A673 (cell line): ENCODE measurements at regions not wholly inside any gene's neighbourhood (a gene's known extent, or its start where the extent isn't known, plus 50 kb on each side); places are given as distances from the start of the nearest gene placed in this dataset.

ENCODE experiments used
- BruUV-seq: library from RNA; stranded (reverse); fragments of 400-500 nt; replicated peaks from 2 replicates; lab custom pipeline; 2021; lab: Mats Ljungman, UMichigan
- CTCF ChIA-PET: fragments of 300-600 bp; sonication (Branson Sonifier 250); formaldehyde crosslinking; loops from one replicate; lab custom pipeline; 2022; ENCODE audit warnings: antibody characterized with exemption; lab: Charles Lee
- POLR2A ChIA-PET: fragments of 300-600 bp; sonication (Branson Sonifier 250); formaldehyde crosslinking; loops from one replicate; lab custom pipeline; 2022; ENCODE audit warnings: antibody characterized with exemption; ENCODE audit not compliant: low non-redundant PET; lab: Charles Lee
- DNase-seq: peaks from one replicate; pipeline ENCODE4 v3.0.0-alpha.2; 2015; ENCODE audit warnings: low spot score
- H3K27ac ChIP-seq: fragments of 200-600 bp; sonication (generic); 2 replicates; pipeline ENCODE4 v1.5.1; 2016; ENCODE audit warnings: mixed run types, low read depth, mild to moderate bottlenecking, mixed read lengths, antibody characterized with exemption, low read length; ENCODE audit not compliant: poor library complexity, severe bottlenecking
- H3K27me3 ChIP-seq: fragments of 200-600 bp; sonication (generic); replicated peaks from 2 replicates; pipeline ENCODE4 v1.6.1; 2017; ENCODE audit warnings: mixed run types, low read depth, mild to moderate bottlenecking, mixed read lengths, antibody characterized with exemption, low read length; ENCODE audit not compliant: insufficient read depth, poor library complexity
- H3K36me3 ChIP-seq: fragments of 200-600 bp; sonication (generic); 2 replicates; pipeline ENCODE4 v1.6.1; 2016; ENCODE audit warnings: mixed run types, mild to moderate bottlenecking, mixed read lengths, antibody characterized with exemption, low read length; ENCODE audit not compliant: insufficient read depth, poor library complexity, severe bottlenecking
- H3K4me1 ChIP-seq: fragments of 200-600 bp; sonication (generic); 2 replicates; pipeline ENCODE4 v1.6.1; 2017; ENCODE audit warnings: mixed run types, mild to moderate bottlenecking, mixed read lengths, antibody characterized with exemption, low read length; ENCODE audit not compliant: insufficient read depth, poor library complexity, severe bottlenecking
- H3K4me3 ChIP-seq: fragments of 200-600 bp; sonication (generic); 2 replicates; pipeline ENCODE4 v1.5.1; 2016; ENCODE audit warnings: low read depth, mixed run types, mild to moderate bottlenecking, mixed read lengths, low read length; ENCODE audit not compliant: poor library complexity, severe bottlenecking
- H3K9me3 ChIP-seq: fragments of 200-600 bp; sonication (generic); 2 replicates; pipeline ENCODE4 v1.6.1; 2016; ENCODE audit warnings: mixed run types, low read depth, mild to moderate bottlenecking, mixed read lengths, antibody characterized with exemption, low read length; ENCODE audit not compliant: poor library complexity, severe bottlenecking
- CTCF ChIP-seq: fragments of 300-800, 200-600 bp; sonication (generic); conservative IDR thresholded peaks from 2 replicates; pipeline ENCODE4 v1.5.1; 2017; ENCODE audit warnings: low read depth, mild to moderate bottlenecking, antibody characterized with exemption, low read length, moderate library complexity, mixed read lengths
- EZH2 ChIP-seq: fragments of 200-600 bp; sonication (generic); IDR thresholded peaks from 2 replicates; pipeline ENCODE4 v1.6.1; 2017; ENCODE audit warnings: borderline replicate concordance, low read depth, mild to moderate bottlenecking, mixed read lengths, antibody characterized with exemption, low read length; ENCODE audit not compliant: poor library complexity, severe bottlenecking
- intact Hi-C: fragments of 100-400 bp; cut with micrococcal nuclease; formaldehyde crosslinking; loops from one replicate; pipeline ENCODE4 v1.10.0; 2022; ENCODE audit not compliant: unreplicated experiment

GRCh38 chr6:88368071-88368787 lies 202.1 kb upstream of the CNR1 start:
- CTCF ChIA-PET, result no interaction called here
- no peak for TF ChIP-seq CTCF
- TF ChIP-seq EZH2, result no peak
- POLR2A ChIA-PET, result no interaction called here
- no peak for DNase-seq
- Histone ChIP-seq H3K27ac (no peak overlapping the region), H3K9me3 (no peaks in the 10 kb centered on the region), H3K27me3 (peaks cover 8% of the 10 kb centered on the region), H3K36me3 (no peaks in the 10 kb centered on the region), H3K4me3 (no peak overlapping the region), H3K4me1 (no peaks in the 10 kb centered on the region)
- intact Hi-C loops, result no loop called here
- BruUV-seq, result no TSS peak

DNA sequence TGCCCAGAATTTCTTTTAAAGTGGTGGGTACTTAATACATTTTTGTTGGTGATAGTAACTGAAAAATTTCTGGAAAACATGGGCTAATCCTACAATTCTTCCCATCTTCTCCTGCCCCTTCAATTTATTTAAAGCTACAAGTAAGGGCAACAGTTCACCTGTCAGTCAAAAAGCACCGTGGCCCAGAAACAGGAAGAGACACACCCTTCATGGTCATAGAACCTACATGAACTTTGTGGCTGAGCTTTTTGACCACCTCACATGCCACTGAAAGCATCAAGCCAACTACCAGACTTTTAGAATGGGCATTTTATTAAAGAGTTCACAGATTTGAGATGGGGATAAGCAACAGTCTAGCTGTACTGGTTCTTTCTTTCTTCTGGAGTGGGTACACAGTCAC lies 201.1 kb upstream of the CNR1 start:
- no peaks in the 10 kb centered on the region for H3K9me3 ChIP-seq
- H3K36me3 ChIP-seq, result no peaks in the 10 kb centered on the region
- DNase-seq, result no peak
- H3K27me3 ChIP-seq, result peaks cover 11% of the 10 kb centered on the region
- intact Hi-C loops, result no loop called here
- no peaks in the 10 kb centered on the region for H3K4me1 ChIP-seq
- CTCF ChIA-PET, result no interaction called here
- no peak overlapping the region for H3K4me3 ChIP-seq
- TF ChIP-seq CTCF (no peak), EZH2 (no peak)
- POLR2A ChIA-PET, result no interaction called here
- H3K27ac ChIP-seq, result no peak overlapping the region
- no TSS peak for BruUV-seq

DNA sequence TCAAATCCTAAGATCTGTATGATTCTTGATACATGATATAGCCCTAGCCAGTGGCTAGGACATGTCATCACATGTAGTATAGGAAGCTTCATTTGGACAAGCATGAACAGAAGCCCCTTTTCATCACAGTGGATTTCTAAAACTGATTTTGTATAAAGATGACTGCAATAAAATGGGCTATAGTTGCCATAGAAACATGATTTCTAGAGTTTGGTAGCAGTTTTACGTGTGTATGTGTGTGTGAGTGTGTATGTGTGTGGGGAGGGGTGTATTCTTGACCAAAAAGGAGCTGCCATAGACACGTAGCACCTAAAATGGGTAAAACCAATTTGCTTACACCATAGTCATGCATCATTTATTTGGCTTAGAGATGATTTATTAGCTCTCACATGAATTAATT lies 200.5 kb upstream of the CNR1 start:
- Histone ChIP-seq H3K4me3 (no peak overlapping the region), H3K4me1 (no peaks in the 10 kb centered on the region), H3K27me3 (peaks cover 11% of the 10 kb centered on the region), H3K36me3 (no peaks in the 10 kb centered on the region), H3K9me3 (no peaks in the 10 kb centered on the region), H3K27ac (no peak overlapping the region)
- no TSS peak for BruUV-seq
- CTCF ChIA-PET, result no interaction called here
- POLR2A ChIA-PET, result no interaction called here
- intact Hi-C loops, result no loop called here
- no peak for DNase-seq
- TF ChIP-seq CTCF, result no peak
- TF ChIP-seq EZH2, result no peak
